Colonic mucosa (tissue), 4 donors: ENCODE measurements at regions not wholly inside any gene's neighbourhood (a gene's known extent, or its start where the extent isn't known, plus 50 kb on each side); places are given as distances from the start of the nearest gene placed in this dataset.

Source experiments
- DNase-seq: peaks from one replicate; pipeline ENCODE4 v3.0.0-alpha.2; 2020
- H3K27ac ChIP-seq: fragments of 200-600 bp; one replicate; pipeline ENCODE4 v1.8.0; 2021
- H3K27me3 ChIP-seq: fragments of 200-600 bp; one replicate; pipeline ENCODE4 v1.8.0; 2021
- H3K36me3 ChIP-seq: fragments of 200-600 bp; one replicate; pipeline ENCODE4 v1.8.0; 2021
- H3K4me1 ChIP-seq: fragments of 200-600 bp; one replicate; pipeline ENCODE4 v1.8.0; 2021; ENCODE audit warnings: mild to moderate bottlenecking
- H3K4me3 ChIP-seq: fragments of 200-600 bp; one replicate; pipeline ENCODE4 v1.8.0; 2021
- H3K9ac ChIP-seq, 2 donors: one replicate each; pipeline ENCODE4 v1.7.0; 2013; ENCODE audit warnings: control low read depth in 2 of 2, low read depth in 2 of 2, low read length in 2 of 2
- H3K9me3 ChIP-seq: fragments of 200-600 bp; one replicate; pipeline ENCODE4 v1.8.0; 2021
- intact Hi-C: fragments of 100-400 bp; cut with DNase I; formaldehyde crosslinking; loops from one replicate; pipeline ENCODE4 v1.14.1; 2022
- TF ChIP-seq, protein P1 (sequence below): fragments of 200-600 bp; IDR thresholded peaks from one replicate; pipeline ENCODE4 v1.8.0; 2022; ENCODE audit warnings: antibody characterized with exemption, mild to moderate bottlenecking
- donor health status: healthy.
- donor health status: DM: no; HTN: no; CAD: no.
- donor health status: DM: no; HTN: no; CAD: no.

GRCh38 chr12:40622246-40622838, 69.9 kb upstream of the CNTN1 start:
- no peaks in the 10 kb centered on the region for H3K4me1 ChIP-seq
- intact Hi-C loops, result loop anchor here (2.0 kb wide), 1 partner anchor 298 kb away; no protein-coding TSS in a partner anchor
- no peak overlapping the region for H3K9ac ChIP-seq
- no peaks in the 10 kb centered on the region for H3K9me3 ChIP-seq
- H3K36me3 ChIP-seq, result no peaks in the 10 kb centered on the region
- H3K4me3 ChIP-seq, result no peak overlapping the region
- TF ChIP-seq, protein P1, sequence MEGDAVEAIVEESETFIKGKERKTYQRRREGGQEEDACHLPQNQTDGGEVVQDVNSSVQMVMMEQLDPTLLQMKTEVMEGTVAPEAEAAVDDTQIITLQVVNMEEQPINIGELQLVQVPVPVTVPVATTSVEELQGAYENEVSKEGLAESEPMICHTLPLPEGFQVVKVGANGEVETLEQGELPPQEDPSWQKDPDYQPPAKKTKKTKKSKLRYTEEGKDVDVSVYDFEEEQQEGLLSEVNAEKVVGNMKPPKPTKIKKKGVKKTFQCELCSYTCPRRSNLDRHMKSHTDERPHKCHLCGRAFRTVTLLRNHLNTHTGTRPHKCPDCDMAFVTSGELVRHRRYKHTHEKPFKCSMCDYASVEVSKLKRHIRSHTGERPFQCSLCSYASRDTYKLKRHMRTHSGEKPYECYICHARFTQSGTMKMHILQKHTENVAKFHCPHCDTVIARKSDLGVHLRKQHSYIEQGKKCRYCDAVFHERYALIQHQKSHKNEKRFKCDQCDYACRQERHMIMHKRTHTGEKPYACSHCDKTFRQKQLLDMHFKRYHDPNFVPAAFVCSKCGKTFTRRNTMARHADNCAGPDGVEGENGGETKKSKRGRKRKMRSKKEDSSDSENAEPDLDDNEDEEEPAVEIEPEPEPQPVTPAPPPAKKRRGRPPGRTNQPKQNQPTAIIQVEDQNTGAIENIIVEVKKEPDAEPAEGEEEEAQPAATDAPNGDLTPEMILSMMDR, result peak; percentile 55
- DNase-seq, result peak; percentile 45
- H3K27me3 ChIP-seq, result no peaks in the 10 kb centered on the region
- no peak overlapping the region for H3K27ac ChIP-seq

DNA sequence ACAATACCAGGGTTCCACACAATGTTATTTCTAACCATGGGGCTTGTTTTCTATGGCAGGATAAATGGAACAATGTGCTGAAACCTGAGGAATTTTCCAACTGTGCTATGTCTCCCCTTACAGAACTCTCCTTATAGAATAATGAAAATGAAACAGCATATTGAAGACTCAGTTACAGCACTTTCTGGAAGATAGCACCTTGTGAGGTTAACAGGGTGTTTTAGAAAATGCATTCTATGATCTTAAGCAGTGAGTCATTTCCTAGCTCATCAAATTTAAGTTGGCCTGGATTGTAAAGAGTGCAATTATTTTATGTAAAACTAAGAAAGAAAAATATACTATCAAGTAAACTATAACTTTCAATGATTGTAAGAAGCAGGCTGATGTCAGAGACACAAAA, 60.1 kb upstream of the CNTN1 start:
- intact Hi-C loops, result no loop called here
- no peak for DNase-seq
- Histone ChIP-seq H3K36me3 (no peaks in the 10 kb centered on the region), H3K4me3 (no peak overlapping the region), H3K9ac (no peak overlapping the region), H3K4me1 (no peaks in the 10 kb centered on the region), H3K9me3 (no peaks in the 10 kb centered on the region), H3K27me3 (no peaks in the 10 kb centered on the region), H3K27ac (no peak overlapping the region)
- TF ChIP-seq, protein P1, result no peak

GRCh38 chr12:40632933-40633332, 59.3 kb upstream of the CNTN1 start:
- H3K27ac ChIP-seq, result no peak overlapping the region
- H3K4me1 ChIP-seq, result no peaks in the 10 kb centered on the region
- no peak overlapping the region for H3K9ac ChIP-seq
- no peaks in the 10 kb centered on the region for H3K36me3 ChIP-seq
- TF ChIP-seq, protein P1, result no peak
- intact Hi-C loops, result no loop called here
- H3K4me3 ChIP-seq, result no peak overlapping the region
- H3K27me3 ChIP-seq, result no peaks in the 10 kb centered on the region
- H3K9me3 ChIP-seq, result no peaks in the 10 kb centered on the region
- no peak for DNase-seq

- Histone ChIP-seq H3K4me1 (no peaks in the 10 kb centered on the region), H3K27ac (no peak overlapping the region), H3K4me3 (no peak overlapping the region), H3K9me3 (no peaks in the 10 kb centered on the region), H3K27me3 (no peaks in the 10 kb centered on the region), H3K9ac (no peak overlapping the region), H3K36me3 (no peaks in the 10 kb centered on the region)
- intact Hi-C loops, result no loop called here
- DNase-seq, result no peak
- TF ChIP-seq, protein P1, result no peak
Observed at GRCh38 chr12:40634517-40635131, 57.6 kb upstream of the CNTN1 start.

DNA sequence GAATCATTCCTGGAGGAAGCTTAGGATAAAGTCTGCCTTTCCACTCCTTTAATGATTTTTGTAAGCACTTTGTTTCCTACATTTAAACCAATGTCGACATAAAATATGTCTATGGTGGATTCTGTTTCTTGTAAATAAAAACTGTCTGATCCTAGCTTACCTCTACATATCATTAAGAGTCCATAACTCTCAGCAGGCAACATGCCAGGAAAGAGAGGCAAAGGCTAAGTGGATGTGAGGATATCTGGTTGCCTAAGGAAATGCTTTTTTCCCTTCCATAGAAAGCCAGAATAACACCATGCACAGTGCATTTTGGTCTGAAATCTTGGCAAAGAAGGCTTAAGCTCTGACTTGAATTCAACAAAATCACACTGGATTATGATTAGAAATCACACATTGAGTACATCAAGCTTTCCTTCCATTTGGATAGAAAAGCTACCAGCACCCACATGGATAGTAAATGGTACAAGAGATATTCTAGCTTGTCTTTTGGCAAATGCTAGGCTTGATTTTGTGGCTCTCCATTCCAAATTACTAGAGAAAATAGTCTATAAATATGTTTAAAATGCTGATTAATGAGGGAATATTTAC, 57.0 kb upstream of the CNTN1 start:
- intact Hi-C loops, result no loop called here
- H3K4me1 ChIP-seq, result no peaks in the 10 kb centered on the region
- no peak for DNase-seq
- no peak overlapping the region for H3K9ac ChIP-seq
- TF ChIP-seq, protein P1, result no peak
- H3K27ac ChIP-seq, result no peak overlapping the region
- no peaks in the 10 kb centered on the region for H3K36me3 ChIP-seq
- H3K4me3 ChIP-seq, result no peak overlapping the region
- H3K27me3 ChIP-seq, result no peaks in the 10 kb centered on the region
- no peaks in the 10 kb centered on the region for H3K9me3 ChIP-seq
